T-helper 2 cell (primary cell): ENCODE measurements at regions not wholly inside any gene's neighbourhood (a gene's known extent, or its start where the extent isn't known, plus 50 kb on each side); places are given as distances from the start of the nearest gene placed in this dataset.
"Not testable (repeated sequence)": the region's sequence is repeated elsewhere in the genome, so short reads cannot be mapped to it uniquely, and the experiment has no call there.

Source experiments
- DNase-seq, 5 experiments: peaks; one replicate each; pipeline versions ENCODE4 v3.0.0 to v3.0.0-alpha.2; 2012 to 2022

DNA sequence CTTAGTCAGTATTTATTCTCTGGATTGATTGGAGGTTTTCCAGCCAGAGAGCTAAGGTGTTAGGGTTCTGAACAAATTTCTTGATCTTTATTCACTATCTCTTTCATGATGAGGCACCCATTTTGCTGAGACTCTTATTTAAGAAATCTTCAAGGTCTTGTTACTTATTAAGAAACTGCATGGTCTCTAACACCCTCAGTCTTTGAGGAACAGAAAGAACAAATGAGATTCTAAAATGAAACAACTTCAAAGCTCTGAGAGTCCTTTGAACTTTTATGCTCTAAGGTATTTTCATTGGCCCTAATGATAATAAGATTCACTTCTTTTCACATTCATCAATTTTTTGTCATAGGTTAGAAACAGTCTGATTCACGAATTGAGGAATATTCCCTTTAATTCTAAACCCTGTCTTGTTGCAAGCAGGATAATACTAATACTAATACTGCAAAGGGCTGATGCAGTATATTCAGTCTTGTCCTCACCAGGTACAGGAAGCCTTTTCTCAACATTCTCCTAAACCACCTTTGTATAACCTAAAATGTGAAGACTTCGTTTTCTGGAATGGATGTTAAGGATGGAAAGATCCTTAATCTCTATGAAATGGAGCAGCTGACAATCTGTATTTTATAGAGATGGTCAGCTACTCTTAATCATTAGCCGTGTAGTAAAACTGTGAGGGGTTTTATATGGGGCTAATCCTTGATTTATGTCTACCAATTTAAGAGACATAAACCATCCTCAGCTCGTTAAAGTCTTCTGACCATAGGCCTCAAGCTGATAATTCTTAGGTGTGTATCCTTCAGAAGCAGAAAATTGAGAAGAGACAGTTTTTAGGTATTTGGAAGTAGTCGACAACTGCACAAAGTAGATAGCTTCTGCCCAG lies 198.3 kb downstream of the OTOL1 start:
- DNase-seq: no peak

DNA sequence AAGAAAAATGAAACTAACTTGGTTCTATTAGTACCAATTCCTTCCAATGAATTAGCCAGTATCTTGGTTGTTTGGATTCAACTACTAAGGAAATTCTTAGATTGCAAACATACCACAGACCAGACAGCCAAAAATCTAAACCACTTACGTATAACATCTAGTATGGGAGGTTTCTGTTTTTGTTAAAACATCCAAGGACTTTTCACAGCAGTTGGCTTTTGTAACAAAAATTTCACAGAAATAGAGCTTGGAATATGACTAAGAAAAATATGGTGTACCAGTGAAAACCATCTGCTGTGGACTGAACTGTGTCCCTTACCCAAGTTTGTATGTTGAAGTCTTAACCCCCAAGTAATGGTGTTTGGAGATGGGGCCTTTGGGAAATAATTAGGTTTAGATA lies 199.2 kb downstream of the OTOL1 start:
- no peak for DNase-seq

DNA sequence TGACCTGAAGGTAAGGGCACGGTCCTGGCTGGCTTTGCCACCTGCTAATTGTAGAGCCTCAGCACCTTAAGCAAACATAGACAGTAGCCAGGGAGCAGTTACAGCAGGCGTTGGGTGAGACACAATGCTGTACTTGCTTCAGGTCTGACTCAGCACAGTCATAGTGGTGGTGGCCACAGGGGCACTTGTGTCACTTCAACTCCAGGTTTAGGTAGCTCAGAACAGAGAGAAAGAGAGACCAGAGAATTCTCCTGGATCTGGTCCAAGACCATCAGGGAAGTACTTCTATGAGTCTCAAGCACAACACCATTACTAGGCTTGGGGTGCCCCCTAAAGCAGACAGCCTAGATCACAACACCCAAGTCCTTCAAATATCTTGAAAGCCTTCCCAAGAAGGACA lies 204.4 kb downstream of the OTOL1 start:
- peak in 1 of 5 experiments; percentile 18 for DNase-seq

DNA sequence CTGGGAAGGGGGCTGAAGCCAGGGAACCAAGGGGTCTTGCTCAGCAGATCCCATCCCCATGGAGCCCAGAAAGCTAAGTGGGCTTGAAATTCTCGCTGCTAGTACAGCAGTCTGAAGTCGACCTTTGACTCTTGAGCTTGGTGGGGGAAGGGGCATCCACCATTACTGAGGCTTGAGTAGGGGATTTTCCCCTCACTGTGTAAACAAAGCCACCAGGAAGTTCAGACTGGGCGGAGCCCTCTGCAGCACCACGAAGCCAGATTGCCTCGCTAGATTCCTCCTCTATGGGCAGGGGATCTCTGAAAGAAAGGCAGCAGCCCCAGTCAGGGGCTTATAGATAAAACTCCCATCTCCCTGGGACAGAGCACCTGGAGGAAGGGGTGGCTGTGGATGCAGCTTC lies 210.6 kb downstream of the OTOL1 start:
- DNase-seq: not testable (repeated sequence)

DNA sequence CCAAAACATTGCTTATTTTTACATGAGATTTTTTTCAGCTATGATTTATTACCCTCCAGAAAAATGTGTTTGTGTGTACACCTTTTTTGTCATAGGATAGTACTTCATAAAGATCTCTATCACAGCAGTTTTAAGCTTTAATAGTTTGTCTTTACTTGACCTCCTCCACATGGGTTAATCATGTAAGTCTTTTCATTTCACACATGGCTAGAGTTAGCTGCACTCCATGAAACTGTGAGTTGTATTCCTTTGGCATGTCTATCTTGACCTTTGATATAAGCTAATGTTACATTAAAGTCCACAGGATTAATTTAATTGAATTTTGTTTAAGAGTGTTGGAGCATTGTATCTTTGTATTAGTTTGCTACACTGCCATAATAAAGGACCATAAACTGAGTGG lies 217.1 kb downstream of the OTOL1 start:
- DNase-seq: no peak

DNA sequence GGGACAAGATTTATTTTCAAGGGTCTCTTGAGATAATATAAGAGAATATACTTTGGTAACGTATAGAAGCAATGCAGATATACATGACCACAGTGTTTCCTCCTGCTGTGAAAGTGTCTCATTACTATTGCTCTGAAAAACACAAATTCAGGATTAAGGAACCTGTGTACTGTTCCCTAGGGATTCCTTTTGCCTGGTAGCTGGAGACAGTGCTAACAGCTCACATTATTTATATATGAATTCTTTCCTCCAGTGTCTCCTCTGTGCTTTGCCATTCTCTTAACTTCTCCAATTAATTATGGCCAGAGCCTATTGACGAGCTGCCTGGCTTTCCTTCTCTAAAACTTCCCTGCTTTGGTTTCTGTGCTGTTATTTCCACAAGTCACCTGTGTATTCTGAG lies 235.4 kb downstream of the OTOL1 start:
- DNase-seq: no peak

DNA sequence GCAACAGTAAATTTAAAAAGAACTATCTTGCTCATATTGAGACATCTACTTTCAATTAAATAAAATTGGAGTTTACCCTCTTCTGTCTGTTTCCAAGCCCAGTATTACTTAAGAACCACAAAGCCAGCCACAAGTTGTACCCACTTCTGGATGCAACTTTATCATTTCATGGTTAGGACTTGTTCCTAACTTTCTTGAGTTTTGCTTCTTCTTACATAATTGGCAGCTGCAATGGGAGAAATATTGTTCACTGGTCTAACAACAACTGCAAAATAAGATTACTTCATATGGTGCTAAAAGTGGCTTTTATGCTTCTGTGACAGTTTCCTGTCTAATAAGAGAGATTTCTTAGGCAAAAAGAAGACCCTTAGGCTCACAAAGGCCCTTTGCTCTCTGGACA lies 240.6 kb downstream of the OTOL1 start:
- DNase-seq: no peak

DNA sequence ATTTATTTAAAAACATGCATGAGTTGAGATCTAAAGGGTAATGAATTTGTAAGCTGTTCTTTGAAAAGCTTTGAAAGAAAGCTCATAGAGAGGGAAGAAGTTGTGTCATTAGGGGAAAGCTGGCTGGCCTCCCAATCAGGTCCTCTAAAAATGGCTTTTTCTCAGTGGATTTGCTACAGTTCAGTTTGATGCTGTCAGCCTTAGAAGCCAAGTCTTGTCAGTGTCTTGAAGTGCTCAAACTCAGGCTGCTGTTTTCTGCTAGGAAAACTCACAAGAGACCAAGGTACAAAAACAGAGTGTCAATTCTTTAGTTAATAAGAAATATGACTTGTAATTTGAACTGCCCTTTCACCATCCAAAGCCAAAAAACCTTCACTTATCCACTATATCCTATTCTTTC lies 243.8 kb downstream of the OTOL1 start:
- DNase-seq: no peak

DNA sequence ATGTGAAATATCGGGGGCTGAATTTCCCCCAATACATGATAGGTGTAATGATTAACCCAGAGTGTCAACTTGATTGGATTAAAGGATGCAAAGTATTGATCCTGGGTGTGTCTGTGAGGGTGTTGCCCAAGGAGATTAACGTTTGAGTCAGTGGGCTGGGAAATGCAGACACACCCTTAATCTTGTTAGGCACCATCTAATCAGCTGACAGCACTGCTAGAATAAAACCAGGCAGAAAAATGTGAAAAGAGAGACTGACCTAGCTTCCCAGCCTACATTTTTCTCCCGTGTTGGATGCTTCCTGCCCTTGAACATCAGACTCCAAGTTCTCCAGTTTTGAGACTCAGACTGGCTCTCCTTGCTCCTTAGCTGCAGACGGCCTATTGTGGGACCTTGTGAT lies 247.8 kb downstream of the OTOL1 start:
- DNase-seq: no peak

DNA sequence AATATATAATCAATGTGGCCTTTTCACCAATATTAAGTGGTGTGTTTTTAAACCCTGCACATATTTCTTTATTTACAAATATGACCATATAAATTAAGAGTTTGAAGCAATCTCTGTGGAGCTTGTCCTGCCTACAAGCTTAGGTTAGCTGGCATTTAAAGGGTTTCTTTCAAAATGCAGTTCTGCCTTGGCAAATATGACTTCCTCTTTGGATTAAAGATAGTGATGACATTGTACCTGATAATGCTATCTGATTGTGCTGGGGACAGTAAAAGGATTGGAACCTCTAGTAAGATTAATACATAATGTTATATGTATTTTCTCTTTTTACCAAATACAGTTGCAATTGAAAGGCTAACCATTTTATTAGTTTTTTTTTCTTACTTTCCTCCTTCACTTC lies 249.1 kb downstream of the OTOL1 start:
- DNase-seq: no peak

DNA sequence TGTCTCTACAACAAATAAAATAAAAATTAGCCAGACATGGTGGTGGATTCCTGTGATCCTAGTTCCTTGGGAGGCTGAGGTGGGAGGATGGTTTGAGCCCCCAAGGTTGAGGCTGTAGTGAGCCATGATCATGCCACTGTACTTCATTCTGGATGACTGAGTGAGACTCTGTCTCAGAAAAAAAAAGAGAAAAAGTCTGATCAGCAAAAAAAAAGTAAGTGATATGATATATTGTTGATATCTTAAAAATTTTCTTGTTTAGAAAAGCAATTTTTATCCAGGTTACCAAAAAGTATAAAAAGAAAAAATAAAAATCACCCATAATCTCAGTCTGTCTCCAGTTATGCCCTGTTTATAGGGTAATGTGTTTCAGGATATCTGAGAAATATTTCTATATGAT lies 251.4 kb downstream of the OTOL1 start:
- no peak for DNase-seq

DNA sequence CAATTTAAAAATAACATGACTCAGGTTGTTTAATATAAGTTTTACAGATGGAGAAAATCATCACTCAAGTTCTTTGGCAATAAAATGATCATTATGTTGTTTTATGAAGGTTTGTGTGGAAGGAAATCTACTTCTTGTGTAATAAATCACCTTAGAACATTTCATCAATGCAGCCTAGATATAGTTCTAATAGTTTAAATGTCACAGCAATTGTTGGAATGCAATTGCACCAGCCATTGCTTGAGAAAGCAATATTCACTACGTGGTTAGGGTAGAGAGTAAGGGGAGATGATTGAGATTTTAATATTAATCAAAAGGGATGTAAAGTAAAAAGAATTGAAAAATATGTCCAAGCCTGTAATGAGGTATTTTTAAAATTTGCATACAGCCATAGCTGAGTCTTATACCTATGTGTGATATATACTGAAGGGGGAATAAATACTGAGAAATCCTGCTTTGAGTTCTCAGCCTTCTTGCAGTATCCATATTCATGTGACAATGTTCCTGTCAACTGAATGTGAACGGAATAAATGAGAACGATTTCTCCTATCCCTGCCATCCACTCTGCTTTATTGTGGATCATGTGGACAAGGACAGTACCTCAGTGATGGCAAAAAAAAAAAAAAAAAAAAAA lies 257.9 kb downstream of the OTOL1 start:
- no peak for DNase-seq

DNA sequence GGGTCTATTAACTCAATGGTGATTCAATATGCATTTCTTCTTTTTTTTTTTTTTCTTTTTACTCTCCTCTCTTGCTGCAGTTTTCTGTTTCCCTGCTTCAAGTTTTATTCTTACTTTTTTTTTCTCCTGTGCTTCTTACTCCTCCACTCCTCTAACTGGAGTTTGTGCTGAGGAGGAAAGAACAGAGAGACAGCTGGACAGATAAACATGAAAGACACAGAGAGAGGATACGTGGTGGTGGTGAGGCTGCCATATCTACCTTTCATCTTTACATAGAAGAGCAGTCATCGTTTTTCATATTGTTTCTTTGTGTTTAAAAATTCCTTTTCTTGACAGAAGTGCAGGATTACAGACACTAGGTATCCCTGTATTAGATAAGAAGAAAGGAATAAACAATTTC lies 262.8 kb downstream of the OTOL1 start:
- no peak for DNase-seq

DNA sequence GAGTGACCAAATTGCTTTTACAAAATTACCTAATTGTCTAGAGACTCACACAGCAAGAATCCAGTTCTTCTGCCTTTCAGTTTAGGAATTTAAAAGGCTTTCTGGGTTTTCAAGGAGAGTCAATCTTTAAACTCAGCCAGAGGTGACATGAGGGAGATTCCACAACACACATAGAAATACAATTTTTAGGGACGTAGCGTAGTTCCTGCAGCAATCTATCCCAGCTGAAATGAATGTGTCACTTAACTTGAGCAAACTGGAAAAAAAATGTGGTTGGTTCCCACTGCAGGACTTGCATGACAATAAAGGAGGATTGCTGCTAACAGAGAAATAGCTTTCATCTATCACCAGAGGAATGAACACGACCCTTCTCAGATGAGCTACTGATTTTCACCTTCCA lies 269.7 kb downstream of the OTOL1 start:
- DNase-seq: no peak

DNA sequence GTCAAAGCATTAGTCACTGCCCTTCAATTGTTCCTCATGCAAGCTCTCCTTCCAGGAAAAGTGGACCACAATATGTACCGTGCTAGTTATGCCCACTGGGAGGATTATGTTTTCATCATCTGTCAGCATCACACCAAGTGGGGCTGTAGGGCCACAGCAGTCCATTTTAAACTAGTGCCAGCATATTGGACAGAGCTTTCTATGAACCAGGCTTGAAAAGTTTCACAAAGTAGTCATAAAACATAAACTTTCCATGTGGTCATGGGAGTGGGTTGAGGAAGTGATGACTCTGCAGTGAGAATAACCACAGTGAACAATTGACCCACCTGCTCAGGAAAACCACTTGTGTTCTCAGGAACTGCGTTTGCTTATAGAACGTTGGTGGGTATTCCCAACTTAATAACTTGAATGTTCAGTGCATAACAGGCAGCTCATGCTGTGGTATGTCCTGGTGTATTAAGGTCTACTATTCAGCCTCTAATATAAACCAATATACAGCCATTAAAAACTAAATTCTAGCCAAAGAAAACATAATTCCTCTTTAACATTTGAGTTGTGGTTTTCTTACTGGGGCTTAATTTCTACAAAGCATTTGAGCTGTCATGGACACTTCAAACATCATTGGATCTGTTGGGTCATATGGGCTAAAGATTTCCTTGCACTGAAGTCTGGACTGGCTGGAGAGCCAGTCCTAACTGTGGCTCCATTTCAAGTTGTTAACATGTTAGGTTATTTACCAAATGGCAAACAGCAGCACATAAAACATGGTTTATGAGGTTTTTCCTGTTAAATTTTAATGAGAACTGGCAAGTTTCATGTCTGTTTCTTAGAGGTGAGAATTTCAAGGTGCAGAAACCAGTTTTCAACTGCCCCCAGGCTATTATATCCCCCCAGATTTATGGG lies 274.1 kb downstream of the OTOL1 start:
- peak in 1 of 5 experiments; percentile 75 for DNase-seq

DNA sequence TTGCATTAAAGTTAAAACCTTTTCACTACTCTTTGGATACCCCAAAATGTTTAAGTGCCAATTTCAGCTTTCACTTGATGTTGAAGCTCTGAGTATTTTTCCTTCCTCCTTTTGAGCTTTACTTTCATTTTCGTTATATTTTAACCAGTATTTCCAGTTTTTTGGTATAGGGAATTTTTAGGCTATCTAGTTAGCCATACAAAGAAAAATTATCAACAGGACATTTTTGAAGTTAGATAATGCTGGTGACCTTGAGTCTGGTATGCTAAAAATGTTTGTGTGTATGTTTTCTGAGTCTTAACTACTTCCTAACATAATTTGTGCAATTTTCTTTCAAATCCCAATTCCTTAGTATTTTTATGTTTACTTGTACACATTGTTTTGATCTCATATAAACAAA lies 284.8 kb downstream of the OTOL1 start:
- no peak for DNase-seq

DNA sequence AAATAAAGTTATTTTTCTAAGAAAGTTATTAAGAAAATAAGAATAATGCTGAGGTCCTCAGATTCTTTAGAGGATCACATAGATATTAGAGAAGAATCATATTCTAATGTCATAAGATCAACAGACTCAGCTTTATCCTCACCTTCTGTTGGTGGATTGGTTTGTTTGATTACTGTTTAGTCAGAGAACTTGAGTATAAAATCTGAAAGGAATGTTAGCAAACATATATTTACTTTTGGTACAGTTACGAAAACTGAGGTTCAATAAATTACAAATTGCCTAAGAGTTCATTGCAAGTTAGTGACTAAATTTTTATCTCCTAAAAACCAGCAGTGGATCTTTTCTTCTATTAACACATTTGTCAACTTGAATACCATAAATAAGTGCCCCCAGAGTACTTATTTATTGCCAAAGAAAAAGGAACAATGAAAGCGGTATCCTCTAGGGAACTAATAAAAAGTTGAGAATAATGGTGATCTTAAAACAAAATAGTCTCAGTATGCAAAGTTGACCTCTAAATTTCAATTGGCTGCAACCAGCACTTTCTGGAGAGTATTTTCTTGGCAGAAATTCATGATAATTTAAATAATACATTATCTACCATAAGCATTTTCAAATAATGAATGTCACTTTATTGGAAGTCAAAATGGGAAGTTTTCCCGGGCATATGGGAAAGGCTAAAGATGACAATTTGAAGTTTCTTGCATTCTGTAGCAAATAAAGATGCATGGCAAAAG lies 296.8 kb downstream of the OTOL1 start:
- DNase-seq: no peak

DNA sequence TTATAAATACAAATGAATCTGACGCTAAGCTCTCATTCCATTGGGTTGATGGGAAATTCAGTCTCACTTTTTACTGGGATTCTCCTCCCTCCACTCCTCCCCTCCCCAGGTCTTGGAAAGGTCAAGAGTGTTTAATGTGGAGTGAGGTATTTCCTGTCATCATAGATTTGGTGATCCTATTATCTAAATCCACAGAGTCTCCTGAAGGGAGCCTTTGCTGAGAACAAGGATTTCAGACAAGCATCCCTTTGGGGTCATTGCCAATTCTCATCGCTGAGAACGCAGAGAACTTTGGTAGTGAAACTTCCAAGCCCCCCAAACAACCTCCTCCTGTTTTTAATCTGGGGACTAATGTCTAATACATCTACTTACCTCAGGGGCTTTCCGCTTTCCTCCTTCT lies 297.9 kb downstream of the OTOL1 start:
- DNase-seq: no peak

DNA sequence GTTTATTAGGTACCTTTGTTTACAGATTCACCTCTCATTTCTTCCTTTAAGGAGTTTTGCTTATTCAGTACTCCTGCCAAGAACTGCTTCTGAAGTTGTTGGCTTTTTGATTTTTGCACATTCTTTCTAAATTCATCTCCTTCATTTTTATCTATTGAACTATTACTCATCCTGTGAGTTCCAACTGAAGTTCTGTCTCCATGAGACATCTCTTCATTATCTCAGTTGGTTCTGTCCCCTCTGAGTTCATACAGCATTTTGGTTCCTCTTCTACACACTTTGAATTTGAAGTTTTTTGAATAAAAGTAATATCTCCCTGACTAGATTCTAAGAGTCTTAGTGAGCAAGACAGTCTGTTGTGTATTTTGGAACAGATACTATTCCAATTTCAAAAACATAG lies 299.7 kb downstream of the OTOL1 start:
- no peak for DNase-seq

DNA sequence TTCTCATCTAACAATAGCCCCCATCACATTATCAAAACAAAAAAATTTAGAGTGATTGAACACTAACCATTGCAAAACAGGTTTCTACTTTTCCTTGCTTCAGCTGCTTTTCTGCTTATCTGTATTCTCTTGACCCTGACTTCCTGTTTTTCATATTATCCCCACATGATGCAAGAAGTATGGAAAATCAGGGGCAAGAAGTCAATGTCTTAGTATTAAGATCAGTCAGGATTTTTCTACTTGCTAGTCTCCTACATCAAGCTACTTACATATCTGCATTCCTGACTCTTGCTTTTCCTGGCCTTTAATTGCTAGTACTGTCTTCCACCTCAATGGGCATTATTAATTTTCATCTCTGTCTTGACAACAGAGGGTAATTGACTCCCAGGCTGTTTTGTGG lies 300.2 kb downstream of the OTOL1 start:
- DNase-seq: no peak

DNA sequence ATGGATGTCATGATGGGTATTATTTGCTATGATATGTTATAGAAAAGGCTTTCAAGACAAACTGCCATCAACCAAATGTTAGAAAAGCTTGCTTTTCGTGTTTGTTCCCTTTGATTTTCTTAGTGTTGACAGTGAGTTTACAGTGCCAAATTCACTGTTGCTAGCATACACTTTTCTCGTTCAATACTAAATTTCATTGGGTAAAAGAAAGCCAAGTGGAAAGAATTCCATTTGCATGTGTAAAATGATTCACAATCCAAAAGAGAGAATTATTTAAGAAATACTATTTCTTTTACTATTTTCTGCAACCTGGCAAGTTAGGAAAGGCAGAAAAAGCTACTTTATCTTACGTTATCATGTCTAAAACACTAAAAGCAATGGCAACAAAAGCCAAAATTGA lies 301.4 kb downstream of the OTOL1 start:
- no peak for DNase-seq

DNA sequence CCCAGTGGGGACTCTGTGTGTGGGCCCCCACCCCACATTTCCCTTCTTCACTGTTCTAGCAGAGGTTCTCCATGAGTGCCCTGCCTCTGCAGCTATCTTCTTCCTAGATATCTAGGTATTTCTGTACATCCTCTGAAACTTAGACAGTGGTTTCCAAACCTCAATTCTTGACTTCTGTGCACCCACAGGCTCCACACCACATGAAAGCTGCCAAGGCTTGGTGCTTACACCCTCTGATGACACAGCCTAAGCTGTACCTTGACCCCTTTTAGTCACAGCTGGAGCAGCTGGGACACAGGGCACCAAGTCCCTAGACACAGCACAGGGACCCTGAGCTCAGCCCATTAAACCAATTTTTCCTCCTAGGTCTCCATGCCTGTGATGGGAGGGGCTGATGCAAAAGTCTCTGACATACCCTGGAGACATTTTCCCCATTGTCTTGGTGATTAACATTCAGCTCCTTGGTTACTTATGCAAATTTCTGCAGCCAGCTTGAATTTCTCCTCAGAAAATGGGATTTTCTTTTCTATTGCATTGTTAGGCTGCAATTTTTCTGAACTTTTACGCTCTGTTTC lies 304.5 kb downstream of the OTOL1 start:
- peak in 1 of 5 experiments; percentile 58 for DNase-seq
